ENCODE measurements at regions not wholly inside any gene's neighbourhood (a gene's known extent, or its start where the extent isn't known, plus 50 kb on each side); places are given as distances from the start of the nearest gene placed in this dataset.

DNA sequence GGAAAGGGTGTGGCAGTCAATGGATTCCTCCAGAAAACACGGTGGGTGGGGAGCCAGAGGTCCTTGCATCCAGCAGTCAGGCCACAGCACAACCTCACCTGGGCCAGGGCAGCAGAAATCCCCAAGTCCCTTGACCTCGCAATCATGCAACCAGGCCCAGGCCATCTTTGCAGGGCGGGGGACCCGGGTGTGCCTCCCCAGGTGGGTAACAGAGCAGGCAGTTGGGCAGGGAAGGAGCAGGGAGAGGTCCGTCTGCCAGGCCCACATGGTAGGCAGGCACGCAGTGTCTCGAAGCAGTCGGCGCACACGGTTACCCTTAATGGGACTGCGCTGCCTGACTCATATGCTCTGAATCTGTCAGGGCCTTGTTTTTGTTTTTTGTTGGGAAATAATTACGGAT is 153.0 kb downstream of the RBFOX3 start:
- ChIA-PET CTCF (no interaction called here), POLR2A (no interaction called here)
- Mint-ChIP-seq H3K27ac (no peak overlapping the region), H3K27me3 (peaks cover 3% of the 10 kb centered on the region), H3K4me3 (no peak overlapping the region), H3K36me3 (ENCODE audit: low read depth) (no peaks in the 10 kb centered on the region), H3K9me3 (ENCODE audit: low read depth) (no peaks in the 10 kb centered on the region), H3K4me1 (no peaks in the 10 kb centered on the region)
- intact Hi-C loops (cut with DNase I, micrococcal nuclease), result no loop called here
- ATAC-seq (no peak), DNase-seq (no peak)

DNA sequence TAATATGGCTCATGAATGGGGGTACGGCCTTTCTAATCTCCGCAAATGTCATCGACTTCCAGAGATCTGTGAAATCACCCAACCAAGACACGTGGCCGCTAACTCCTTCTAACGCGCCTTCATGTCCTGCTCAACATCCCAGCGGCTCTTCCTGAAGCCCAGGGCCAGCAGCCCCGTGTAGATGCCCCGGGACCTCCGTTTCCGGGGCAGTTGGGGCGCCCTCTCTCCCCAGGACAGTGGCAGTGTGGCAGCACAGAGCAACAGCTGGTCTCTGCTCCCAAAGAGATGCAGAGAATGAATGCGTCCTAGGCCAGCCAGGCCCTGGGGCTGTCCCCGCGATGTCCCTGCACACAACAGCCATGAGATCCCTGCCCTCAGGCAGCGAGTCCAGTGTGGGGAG is 153.5 kb downstream of the RBFOX3 start:
- Mint-ChIP-seq H3K4me1 (no peaks in the 10 kb centered on the region), H3K4me3 (no peak overlapping the region), H3K36me3 (ENCODE audit: low read depth) (no peaks in the 10 kb centered on the region), H3K27ac (no peak overlapping the region), H3K9me3 (ENCODE audit: low read depth) (no peaks in the 10 kb centered on the region), H3K27me3 (peaks cover 3% of the 10 kb centered on the region)
- ATAC-seq (no peak), DNase-seq (no peak)
- POLR2A ChIA-PET, result no interaction called here
- intact Hi-C loops (cut with DNase I, micrococcal nuclease), result no loop called here
- CTCF ChIA-PET, result no interaction called here

DNA sequence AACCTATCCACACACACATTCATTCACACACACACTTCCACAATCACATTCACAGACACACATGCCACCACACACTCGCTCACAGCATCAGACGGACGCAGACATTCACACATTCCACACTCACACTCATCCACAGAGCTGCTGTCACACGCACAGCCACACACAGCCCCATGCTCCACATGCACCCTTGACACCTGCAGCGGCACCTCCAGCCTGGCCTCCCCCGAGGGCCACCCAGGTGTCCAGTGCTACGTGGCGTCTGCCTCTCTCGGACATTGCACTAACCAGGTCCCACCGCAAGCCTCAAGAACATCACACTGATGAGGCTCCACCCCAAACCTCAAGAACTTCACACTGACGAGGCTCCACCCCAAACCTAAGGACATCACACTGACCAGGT is 155.2 kb downstream of the RBFOX3 start:
- CTCF ChIA-PET, result no interaction called here
- no peak overlapping the region for H3K4me3 Mint-ChIP-seq
- H3K36me3 Mint-ChIP-seq (ENCODE audit: low read depth), result no peaks in the 10 kb centered on the region
- no peak for DNase-seq
- H3K27ac Mint-ChIP-seq, result no peak overlapping the region
- ATAC-seq, result no peak
- no peaks in the 10 kb centered on the region for H3K9me3 Mint-ChIP-seq (ENCODE audit: low read depth)
- no peaks in the 10 kb centered on the region for H3K4me1 Mint-ChIP-seq
- POLR2A ChIA-PET, result no interaction called here
- peaks cover 3% of the 10 kb centered on the region for H3K27me3 Mint-ChIP-seq
- intact Hi-C loops (cut with DNase I, micrococcal nuclease), result no loop called here

DNA sequence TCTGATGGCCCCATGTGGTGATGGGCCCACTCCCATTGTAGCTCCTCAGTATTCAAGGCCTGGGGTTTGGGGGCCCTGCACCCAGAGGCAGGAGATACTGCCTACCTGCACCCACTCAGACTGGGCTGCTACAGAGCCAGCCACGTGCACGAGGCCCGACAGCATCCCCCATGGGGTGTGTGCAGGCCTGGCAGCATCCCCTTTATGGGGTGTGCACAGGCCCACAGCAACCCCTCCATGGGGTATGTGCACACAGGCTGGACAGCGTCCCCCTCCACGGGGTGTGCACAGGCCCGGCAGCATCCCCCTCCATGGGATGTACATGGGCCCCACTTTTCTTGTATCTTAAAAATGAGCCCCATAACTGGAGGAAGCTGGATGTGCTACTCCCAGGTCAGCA is 156.0 kb downstream of the RBFOX3 start:
- peaks cover 3% of the 10 kb centered on the region for H3K27me3 Mint-ChIP-seq
- ATAC-seq, result no peak
- no peaks in the 10 kb centered on the region for H3K4me1 Mint-ChIP-seq
- CTCF ChIA-PET, result no interaction called here
- no peaks in the 10 kb centered on the region for H3K9me3 Mint-ChIP-seq (ENCODE audit: low read depth)
- intact Hi-C loops (cut with DNase I, micrococcal nuclease), result no loop called here
- no peak overlapping the region for H3K4me3 Mint-ChIP-seq
- no peaks in the 10 kb centered on the region for H3K36me3 Mint-ChIP-seq (ENCODE audit: low read depth)
- POLR2A ChIA-PET, result no interaction called here
- no peak for DNase-seq
- no peak overlapping the region for H3K27ac Mint-ChIP-seq

DNA sequence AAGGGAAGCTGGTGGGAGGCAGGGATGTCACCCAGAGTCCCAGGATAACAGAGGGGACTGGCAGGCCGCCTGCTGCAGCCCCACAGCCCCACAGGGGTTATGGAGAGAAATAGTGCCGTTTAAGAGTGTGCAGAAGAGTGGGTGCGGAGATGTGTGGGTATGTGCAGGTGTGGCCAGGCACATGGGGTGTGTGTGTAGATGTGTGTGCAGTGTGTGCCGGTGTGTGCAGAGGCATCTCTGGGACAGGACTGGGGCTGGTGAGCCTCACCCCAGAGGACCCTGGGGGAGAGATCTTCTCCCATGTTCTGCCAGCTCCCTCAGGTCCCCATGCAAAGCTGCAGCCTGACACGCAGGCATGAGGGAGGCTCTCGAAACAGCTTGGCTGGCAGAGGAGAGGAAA is 157.4 kb downstream of the RBFOX3 start:
- DNase-seq (no peak), ATAC-seq (no peak)
- no peaks in the 10 kb centered on the region for H3K4me1 Mint-ChIP-seq
- H3K4me3 Mint-ChIP-seq, result no peak overlapping the region
- ChIA-PET CTCF (no interaction called here), POLR2A (no interaction called here)
- H3K36me3 Mint-ChIP-seq (ENCODE audit: low read depth), result no peaks in the 10 kb centered on the region
- H3K27me3 Mint-ChIP-seq, result peaks cover 3% of the 10 kb centered on the region
- intact Hi-C loops (cut with DNase I, micrococcal nuclease), result no loop called here
- no peaks in the 10 kb centered on the region for H3K9me3 Mint-ChIP-seq (ENCODE audit: low read depth)
- H3K27ac Mint-ChIP-seq, result no peak overlapping the region

DNA sequence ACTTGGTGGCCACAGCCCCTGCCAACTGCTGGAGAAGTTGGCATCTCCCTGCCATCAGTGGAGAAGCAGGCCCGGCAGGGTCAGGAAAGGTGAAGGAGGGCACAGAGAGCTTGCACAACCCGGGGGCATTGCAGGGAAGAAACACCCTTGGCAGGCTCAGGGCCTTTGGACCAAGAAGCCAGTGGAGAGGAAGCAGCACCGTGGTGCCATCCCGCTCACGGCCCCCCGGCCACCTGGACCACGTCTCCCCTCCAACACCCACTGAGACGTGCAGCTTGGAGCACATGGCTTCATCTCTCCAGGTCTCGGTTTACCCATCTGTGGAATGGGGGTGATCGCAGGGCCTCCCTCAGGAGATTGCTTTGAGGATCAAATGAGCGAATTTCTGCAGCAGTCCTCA is 158.1 kb downstream of the RBFOX3 start:
- POLR2A ChIA-PET, result no interaction called here
- Mint-ChIP-seq H3K4me1 (no peaks in the 10 kb centered on the region), H3K27me3 (peaks cover 3% of the 10 kb centered on the region), H3K36me3 (ENCODE audit: low read depth) (no peaks in the 10 kb centered on the region), H3K27ac (no peak overlapping the region), H3K4me3 (no peak overlapping the region), H3K9me3 (ENCODE audit: low read depth) (no peaks in the 10 kb centered on the region)
- CTCF ChIA-PET, result no interaction called here
- intact Hi-C loops (cut with DNase I, micrococcal nuclease), result no loop called here
- ATAC-seq (no peak), DNase-seq (no peak)

DNA sequence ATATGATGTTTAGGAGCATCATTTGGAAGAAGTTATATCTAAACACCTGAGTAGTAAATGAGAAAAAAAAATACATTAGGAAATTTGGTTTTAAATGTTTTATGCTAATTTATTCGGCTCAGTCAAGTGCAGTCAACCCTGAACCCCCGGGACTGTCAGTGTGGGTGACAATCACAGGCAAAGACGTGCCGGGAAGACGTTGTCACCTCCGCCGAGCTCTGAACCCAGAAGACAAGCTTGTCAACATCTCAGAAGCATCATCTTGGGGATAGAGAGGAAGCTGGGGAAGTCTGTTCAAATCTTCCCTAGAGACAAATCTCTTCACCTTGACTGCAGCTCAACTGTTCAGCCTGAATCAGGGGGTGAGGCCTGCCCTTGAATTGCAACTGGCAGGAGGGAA is 159.7 kb downstream of the RBFOX3 start:
- peaks cover 3% of the 10 kb centered on the region for H3K27me3 Mint-ChIP-seq
- no peak overlapping the region for H3K27ac Mint-ChIP-seq
- intact Hi-C loops (cut with DNase I, micrococcal nuclease), result no loop called here
- ChIA-PET CTCF (no interaction called here), POLR2A (no interaction called here)
- H3K36me3 Mint-ChIP-seq (ENCODE audit: low read depth), result no peaks in the 10 kb centered on the region
- H3K4me1 Mint-ChIP-seq, result no peaks in the 10 kb centered on the region
- ATAC-seq (no peak), DNase-seq (no peak)
- no peaks in the 10 kb centered on the region for H3K9me3 Mint-ChIP-seq (ENCODE audit: low read depth)
- H3K4me3 Mint-ChIP-seq, result no peak overlapping the region

DNA sequence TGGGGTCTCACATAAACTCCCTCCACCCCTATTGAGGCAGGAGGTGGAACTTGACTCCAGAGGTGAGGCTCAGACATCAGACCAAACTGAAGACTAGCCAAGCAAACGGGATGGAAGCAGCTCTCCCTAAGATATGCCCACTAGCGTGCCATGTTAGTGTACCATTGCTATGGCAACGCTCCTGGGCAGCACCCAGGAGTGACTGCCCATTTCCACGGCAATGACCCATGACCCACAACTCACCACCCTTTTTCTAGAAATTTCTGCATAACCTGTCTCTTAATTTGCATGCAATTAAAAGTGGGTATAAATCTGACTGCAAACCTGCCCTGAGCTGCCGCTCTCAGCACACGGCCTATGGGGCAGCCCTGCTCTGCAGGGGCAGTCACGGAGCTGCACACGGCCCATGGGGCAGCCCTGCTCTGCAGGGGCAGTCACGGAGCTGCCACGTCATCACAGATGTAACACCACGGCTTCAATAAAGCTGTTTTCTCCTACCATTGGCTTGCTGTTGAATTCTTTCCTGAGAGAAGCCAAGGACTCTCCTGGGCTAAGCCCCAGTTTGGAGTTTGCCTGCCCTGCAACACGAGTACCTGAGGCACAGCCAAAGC is 164.3 kb downstream of the RBFOX3 start:
- no peak overlapping the region for H3K4me3 Mint-ChIP-seq
- no peaks in the 10 kb centered on the region for H3K9me3 Mint-ChIP-seq (ENCODE audit: low read depth)
- ChIA-PET POLR2A (interaction anchor here (0.6 kb wide), 1 partner anchor 282 kb away, joined by 4 read pairs; no protein-coding TSS in a partner anchor), CTCF (no interaction called here)
- no peaks in the 10 kb centered on the region for H3K36me3 Mint-ChIP-seq (ENCODE audit: low read depth)
- intact Hi-C loops (cut with DNase I, micrococcal nuclease), result no loop called here
- H3K27ac Mint-ChIP-seq, result no peak overlapping the region
- no peak for DNase-seq
- ATAC-seq, result no peak
- no peaks in the 10 kb centered on the region for H3K4me1 Mint-ChIP-seq
- no peaks in the 10 kb centered on the region for H3K27me3 Mint-ChIP-seq

DNA sequence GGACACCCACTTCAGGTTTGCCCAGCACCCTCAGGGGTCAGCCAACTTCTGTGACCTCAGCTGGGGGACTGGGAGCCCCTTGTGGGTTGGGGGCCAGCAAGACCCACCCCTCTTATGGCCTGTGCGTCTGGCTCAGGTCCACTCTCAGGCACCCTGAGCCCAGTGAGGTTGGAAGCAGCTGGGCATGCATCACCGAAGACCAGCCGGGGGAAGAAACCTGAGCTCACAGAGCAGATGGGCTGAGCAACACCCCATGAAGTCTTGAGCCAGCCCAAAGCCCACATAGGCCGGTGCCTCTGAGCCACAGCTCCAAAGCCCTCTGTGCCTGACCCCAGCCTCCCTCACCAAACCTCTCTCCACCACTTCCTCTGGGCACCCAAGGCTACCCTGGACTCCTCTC is 166.7 kb downstream of the RBFOX3 start:
- ATAC-seq (no peak), DNase-seq (no peak)
- no peak overlapping the region for H3K27ac Mint-ChIP-seq
- CTCF ChIA-PET, result no interaction called here
- no peaks in the 10 kb centered on the region for H3K9me3 Mint-ChIP-seq (ENCODE audit: low read depth)
- intact Hi-C loops (cut with DNase I, micrococcal nuclease), result no loop called here
- POLR2A ChIA-PET, result no interaction called here
- no peaks in the 10 kb centered on the region for H3K36me3 Mint-ChIP-seq (ENCODE audit: low read depth)
- H3K4me3 Mint-ChIP-seq, result no peak overlapping the region
- no peaks in the 10 kb centered on the region for H3K4me1 Mint-ChIP-seq
- H3K27me3 Mint-ChIP-seq, result peaks cover 1% of the 10 kb centered on the region

DNA sequence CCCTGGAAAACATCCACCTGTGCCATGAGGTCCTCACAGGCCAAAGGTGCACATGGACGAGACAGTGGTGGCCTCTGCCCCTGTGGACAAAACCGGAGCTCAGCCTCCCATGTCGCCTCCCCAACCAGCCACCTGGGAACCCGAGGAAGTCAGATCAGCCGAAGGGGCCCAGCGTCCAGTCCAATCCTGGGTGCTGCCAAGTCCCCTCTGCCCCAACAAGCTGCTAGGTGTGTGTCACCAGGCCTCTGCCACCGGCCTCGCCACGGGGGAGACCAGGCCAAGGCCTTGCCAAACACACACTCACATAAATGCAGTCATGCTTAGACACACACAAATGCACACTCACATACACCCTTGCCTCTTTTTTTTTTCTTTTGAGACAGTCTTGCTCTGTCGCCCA is 167.8 kb downstream of the RBFOX3 start:
- ChIA-PET POLR2A (no interaction called here), CTCF (no interaction called here)
- no peaks in the 10 kb centered on the region for H3K4me1 Mint-ChIP-seq
- H3K9me3 Mint-ChIP-seq (ENCODE audit: low read depth), result no peaks in the 10 kb centered on the region
- no peak for DNase-seq
- H3K36me3 Mint-ChIP-seq (ENCODE audit: low read depth), result no peaks in the 10 kb centered on the region
- H3K27ac Mint-ChIP-seq, result no peak overlapping the region
- no peak for ATAC-seq
- H3K4me3 Mint-ChIP-seq, result no peak overlapping the region
- peaks cover 1% of the 10 kb centered on the region for H3K27me3 Mint-ChIP-seq
- intact Hi-C loops (cut with DNase I, micrococcal nuclease), result no loop called here

DNA sequence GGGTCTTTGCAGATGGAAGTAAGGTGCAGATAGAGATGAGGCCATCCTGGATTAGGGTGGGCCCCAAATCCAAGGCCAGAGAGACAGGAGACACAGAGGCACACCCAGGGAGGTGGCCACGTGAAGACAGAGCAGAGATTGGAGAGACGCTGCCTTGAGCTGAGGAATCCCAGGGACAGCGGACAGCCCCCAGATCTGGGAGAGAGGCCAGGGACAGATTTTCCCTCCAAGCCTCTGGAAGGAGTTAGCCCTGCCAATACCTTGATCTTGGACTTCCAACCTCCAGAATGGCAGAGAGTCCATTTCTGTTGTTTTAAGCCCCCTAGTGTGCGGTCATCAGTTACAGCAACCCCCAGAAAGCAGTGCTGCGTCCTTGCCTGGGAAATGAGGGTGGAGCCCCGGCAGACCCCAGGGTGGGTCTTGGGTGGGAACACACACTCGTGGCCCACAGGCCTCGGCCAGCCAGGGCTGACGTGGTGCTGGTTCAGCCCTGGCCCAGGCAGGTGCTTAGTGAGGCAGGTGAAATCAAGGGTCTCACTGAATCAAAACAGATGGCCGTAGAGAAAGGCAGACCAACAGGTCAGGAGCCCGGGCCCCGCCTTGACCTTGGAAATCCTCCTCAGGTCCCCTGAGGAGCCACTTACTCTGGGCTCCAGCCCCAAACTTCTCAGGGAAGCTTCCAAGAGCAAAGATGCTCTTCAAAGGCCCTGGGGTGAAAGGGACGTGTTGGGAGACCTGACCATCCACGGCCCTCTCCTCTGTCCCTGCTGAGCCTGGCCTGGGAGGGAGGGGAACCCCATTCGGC is 169.3 kb downstream of the RBFOX3 start:
- ATAC-seq (no peak), DNase-seq (no peak)
- POLR2A ChIA-PET, result no interaction called here
- Mint-ChIP-seq H3K9me3 (ENCODE audit: low read depth) (no peaks in the 10 kb centered on the region), H3K36me3 (ENCODE audit: low read depth) (no peaks in the 10 kb centered on the region), H3K4me3 (no peak overlapping the region), H3K4me1 (no peaks in the 10 kb centered on the region), H3K27me3 (peaks cover 3% of the 10 kb centered on the region), H3K27ac (no peak overlapping the region)
- intact Hi-C loops (cut with DNase I, micrococcal nuclease), result no loop called here
- CTCF ChIA-PET, result no interaction called here

DNA sequence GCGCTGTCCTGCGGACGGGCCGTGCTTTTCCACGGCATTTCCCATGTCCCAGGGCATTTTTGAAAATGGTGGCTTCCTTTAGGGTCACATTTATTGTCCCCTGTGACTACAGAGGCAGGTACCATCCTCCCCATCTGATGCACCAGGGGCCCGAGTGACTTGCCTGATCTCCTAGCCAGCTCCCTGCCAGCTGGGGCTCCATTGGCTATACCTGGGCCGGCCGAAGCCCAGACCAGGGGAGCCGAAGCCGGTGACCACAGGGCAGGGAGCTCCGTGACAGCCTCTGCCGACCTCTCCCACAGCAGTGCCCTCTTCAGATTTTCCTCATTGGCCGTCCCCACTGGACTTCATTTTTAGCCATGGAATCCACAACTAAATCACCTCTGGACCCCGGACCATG is 170.6 kb downstream of the RBFOX3 start:
- no peak overlapping the region for H3K27ac Mint-ChIP-seq
- H3K36me3 Mint-ChIP-seq (ENCODE audit: low read depth), result no peaks in the 10 kb centered on the region
- no peak for DNase-seq
- ChIA-PET POLR2A (no interaction called here), CTCF (no interaction called here)
- H3K27me3 Mint-ChIP-seq, result peaks cover 3% of the 10 kb centered on the region
- intact Hi-C loops (cut with DNase I, micrococcal nuclease), result no loop called here
- H3K4me1 Mint-ChIP-seq, result no peaks in the 10 kb centered on the region
- no peak for ATAC-seq
- H3K9me3 Mint-ChIP-seq (ENCODE audit: low read depth), result no peaks in the 10 kb centered on the region
- H3K4me3 Mint-ChIP-seq, result no peak overlapping the region

DNA sequence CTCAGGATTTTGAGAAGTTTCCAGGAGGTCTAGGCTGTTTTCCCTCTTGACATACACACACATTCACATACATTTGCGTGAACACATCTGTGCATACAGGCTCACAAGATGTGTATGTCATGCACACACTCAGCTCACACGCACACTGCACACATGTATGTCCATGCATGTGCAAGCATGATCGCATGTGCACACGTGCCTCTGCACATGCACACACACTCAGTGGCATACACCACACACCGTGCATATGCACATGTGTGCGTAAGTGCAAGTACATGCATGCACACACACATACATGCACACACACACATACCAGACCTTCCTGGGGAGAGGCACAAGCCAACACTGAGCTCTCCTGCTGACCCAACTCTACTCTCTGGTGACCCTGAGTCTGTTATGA is 171.4 kb downstream of the RBFOX3 start:
- H3K27me3 Mint-ChIP-seq, result peaks cover 3% of the 10 kb centered on the region
- ATAC-seq (no peak), DNase-seq (no peak)
- intact Hi-C loops (cut with DNase I, micrococcal nuclease), result no loop called here
- no peak overlapping the region for H3K4me3 Mint-ChIP-seq
- no peak overlapping the region for H3K27ac Mint-ChIP-seq
- ChIA-PET CTCF (no interaction called here), POLR2A (no interaction called here)
- no peaks in the 10 kb centered on the region for H3K4me1 Mint-ChIP-seq
- H3K36me3 Mint-ChIP-seq (ENCODE audit: low read depth), result no peaks in the 10 kb centered on the region
- H3K9me3 Mint-ChIP-seq (ENCODE audit: low read depth), result no peaks in the 10 kb centered on the region
